GM10266 (cell line): ENCODE measurements at regions not wholly inside any gene's neighbourhood (a gene's known extent, or its start where the extent isn't known, plus 50 kb on each side); places are given as distances from the start of the nearest gene placed in this dataset.

ENCODE experiments used
- DNase-seq: peaks from one replicate; pipeline ENCODE4 v3.0.0; 2012; ENCODE audit errors: extremely low spot score
- CTCF ChIP-seq: IDR thresholded peaks from 2 replicates; pipeline ENCODE4 v1.5.1; 2012; ENCODE audit warnings: mild to moderate bottlenecking, low read depth; ENCODE audit not compliant: control insufficient read depth, insufficient read depth; ENCODE audit errors: missing control alignments

- DNase-seq: no peak
- TF ChIP-seq CTCF: no peak
These were observed 389.7 kb upstream of the ROBO1 start for GRCh38 chr3:80157546-80157945.

- DNase-seq: no peak
- TF ChIP-seq CTCF: no peak
These were observed 384.9 kb upstream of the ROBO1 start for GRCh38 chr3:80152692-80153091.

- DNase-seq: no peak
- TF ChIP-seq CTCF: no peak
These were observed 374.9 kb upstream of the ROBO1 start for GRCh38 chr3:80142714-80143113.

- no peak for TF ChIP-seq CTCF
- DNase-seq: no peak
These were observed 373.8 kb upstream of the ROBO1 start for GRCh38 chr3:80141557-80141956.

- no peak for TF ChIP-seq CTCF
- DNase-seq: no peak
These were observed 348.5 kb upstream of the ROBO1 start for GRCh38 chr3:80116281-80116680.

- TF ChIP-seq CTCF: no peak
- DNase-seq: no peak
These were observed 346.9 kb upstream of the ROBO1 start for GRCh38 chr3:80114694-80115093.

GRCh38 chr3:80113331-80113730 is 345.5 kb upstream of the ROBO1 start:
- TF ChIP-seq CTCF: no peak

GRCh38 chr3:80099559-80100066 is 331.8 kb upstream of the ROBO1 start:
- DNase-seq: no peak
- TF ChIP-seq CTCF: no peak

More at GRCh38 chr3:80113331-80113730, 345.5 kb upstream of the ROBO1 start:
- DNase-seq: no peak
